HCEC 1CT (cell line): ENCODE measurements at regions not wholly inside any gene's neighbourhood (a gene's known extent, or its start where the extent isn't known, plus 50 kb on each side); places are given as distances from the start of the nearest gene placed in this dataset.
"Not testable (repeated sequence)": the region's sequence is repeated elsewhere in the genome, so short reads cannot be mapped to it uniquely, and the experiment has no call there.

ENCODE experiments used
- DNase-seq: peaks from one replicate; pipeline ENCODE4 v3.0.0-alpha.2; 2017

- DNase-seq = no peak
These were observed 279.6 kb upstream of the TMEM132C start for GRCh38 chr12:127987199-127987901.

GRCh38 chr12:127991485-127991884, 275.5 kb upstream of the TMEM132C start:
- no peak for DNase-seq

- DNase-seq = no peak
These were observed 268.0 kb upstream of the TMEM132C start for GRCh38 chr12:127998988-127999387.

- DNase-seq = no peak
These were observed 262.5 kb upstream of the TMEM132C start for GRCh38 chr12:128004383-128004938.

GRCh38 chr12:128007250-128007649, 259.7 kb upstream of the TMEM132C start:
- DNase-seq = no peak

- DNase-seq = no peak
These were observed 258.6 kb upstream of the TMEM132C start for GRCh38 chr12:128008341-128008740.

GRCh38 chr12:128009108-128009507, 257.9 kb upstream of the TMEM132C start:
- no peak for DNase-seq

GRCh38 chr12:128012110-128012509, 254.9 kb upstream of the TMEM132C start:
- DNase-seq = no peak

GRCh38 chr12:128015276-128015675, 251.7 kb upstream of the TMEM132C start:
- no peak for DNase-seq

GRCh38 chr12:128018067-128018466, 248.9 kb upstream of the TMEM132C start:
- DNase-seq = no peak

GRCh38 chr12:128019996-128020544, 246.9 kb upstream of the TMEM132C start:
- no peak for DNase-seq

GRCh38 chr12:128021561-128021960, 245.4 kb upstream of the TMEM132C start:
- DNase-seq = no peak

- DNase-seq = no peak
These were observed 241.3 kb upstream of the TMEM132C start for GRCh38 chr12:128025589-128026245.

- DNase-seq = no peak
These were observed 240.0 kb upstream of the TMEM132C start for GRCh38 chr12:128026696-128027574.

- DNase-seq = no peak
These were observed 233.5 kb upstream of the TMEM132C start for GRCh38 chr12:128033473-128033872.

- DNase-seq = no peak
These were observed 226.0 kb upstream of the TMEM132C start for GRCh38 chr12:128040971-128041370.

- DNase-seq = not testable (repeated sequence)
These were observed 224.7 kb upstream of the TMEM132C start for GRCh38 chr12:128042283-128042682.

- DNase-seq = no peak
These were observed 224.1 kb upstream of the TMEM132C start for GRCh38 chr12:128042825-128043224.

GRCh38 chr12:128043317-128043716, 223.7 kb upstream of the TMEM132C start:
- no peak for DNase-seq

GRCh38 chr12:128047266-128048060, 219.5 kb upstream of the TMEM132C start:
- no peak for DNase-seq

- no peak for DNase-seq
These were observed 214.6 kb upstream of the TMEM132C start for GRCh38 chr12:128052331-128052730.

GRCh38 chr12:128052777-128053176, 214.2 kb upstream of the TMEM132C start:
- no peak for DNase-seq
